ENCODE measurements at regions not wholly inside any gene's neighbourhood (a gene's known extent, or its start where the extent isn't known, plus 50 kb on each side); places are given as distances from the start of the nearest gene placed in this dataset.

DNA sequence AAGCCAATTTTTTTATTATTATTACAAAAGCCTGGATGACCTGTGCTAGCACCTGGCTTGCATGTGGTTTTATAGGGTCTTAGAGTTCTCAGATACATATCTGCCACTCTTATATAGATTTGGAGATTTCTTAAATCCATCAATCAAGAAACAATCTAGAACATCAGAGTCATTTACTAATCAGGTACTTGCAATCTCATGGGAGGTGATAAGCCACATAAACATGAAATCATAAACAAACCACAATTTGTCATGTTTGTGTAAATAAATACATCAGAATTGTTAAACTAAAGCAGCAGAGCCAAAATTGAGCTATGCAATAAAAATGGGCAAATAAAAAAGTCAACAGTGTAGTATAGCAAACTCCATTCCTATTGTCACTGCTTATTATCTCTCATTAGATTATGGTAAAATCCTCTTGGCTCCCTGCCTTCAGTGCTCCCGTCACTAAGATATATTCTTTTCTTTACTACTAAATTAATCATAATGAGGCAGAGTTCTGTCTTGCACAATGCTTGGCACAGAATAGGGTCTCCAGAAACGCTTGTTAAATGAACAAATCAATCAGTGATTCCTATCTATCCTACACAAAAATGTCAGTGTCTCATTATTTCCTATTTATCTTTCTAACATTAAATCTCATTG is 108.7 kb upstream of the TTC29 start:
- no peak for DNase-seq

DNA sequence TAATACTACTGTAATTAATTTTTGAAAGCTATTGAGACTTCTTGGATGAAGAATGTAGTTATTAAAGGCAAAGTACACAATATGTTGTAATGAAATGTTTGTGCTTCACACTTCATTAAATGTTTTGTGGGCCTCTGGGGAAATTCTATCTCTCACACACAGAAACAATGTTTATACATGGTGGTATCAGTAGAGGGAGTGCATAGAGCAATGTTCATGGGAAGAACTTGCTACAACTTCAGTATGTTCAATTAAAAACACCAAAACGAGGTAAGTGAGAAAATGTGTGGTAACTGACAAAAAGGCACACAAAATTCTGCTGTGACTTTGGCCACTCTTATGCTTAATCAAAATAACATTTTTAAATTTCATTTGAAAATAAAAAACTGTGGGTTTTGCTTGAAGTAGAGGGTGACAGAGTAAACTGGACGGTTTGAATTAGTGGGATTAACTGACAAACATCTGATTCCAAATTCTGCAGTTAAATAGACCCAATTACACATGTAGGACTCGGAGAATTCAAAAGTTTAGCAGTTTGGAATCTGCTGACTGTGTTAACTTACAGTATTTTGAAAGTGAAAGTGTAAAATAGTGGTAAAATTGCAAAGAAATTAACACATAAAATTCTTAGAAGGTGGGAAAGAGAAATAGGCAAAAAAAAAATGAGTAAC is 111.4 kb upstream of the TTC29 start:
- no peak for DNase-seq

DNA sequence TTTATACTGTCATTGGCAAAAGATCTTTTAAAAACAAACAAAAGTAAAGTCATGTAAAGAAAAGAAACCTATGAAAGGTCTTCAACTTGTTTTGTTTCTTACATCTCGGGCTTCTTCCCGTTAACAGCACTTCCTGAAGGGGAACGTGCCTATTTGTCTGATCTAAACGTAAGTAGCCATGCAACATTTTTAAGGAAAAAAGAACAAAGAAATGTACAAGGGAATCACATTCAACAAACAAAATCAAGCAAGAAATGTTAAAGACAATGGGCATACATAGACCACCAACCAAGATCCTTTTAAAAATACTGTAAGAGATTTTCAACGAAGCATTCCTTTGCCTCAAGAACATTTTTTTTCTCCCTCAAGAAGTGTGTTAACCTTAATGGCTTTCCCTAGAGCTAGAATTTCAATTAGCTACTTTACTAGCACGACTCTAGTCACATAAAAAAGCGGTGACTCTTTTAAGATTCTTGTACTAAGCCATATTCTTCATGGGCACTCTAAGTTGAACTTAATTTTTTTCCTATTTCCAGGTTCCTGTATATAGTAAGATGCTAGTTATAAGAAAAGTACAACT is 112.0 kb upstream of the TTC29 start:
- DNase-seq = no peak

DNA sequence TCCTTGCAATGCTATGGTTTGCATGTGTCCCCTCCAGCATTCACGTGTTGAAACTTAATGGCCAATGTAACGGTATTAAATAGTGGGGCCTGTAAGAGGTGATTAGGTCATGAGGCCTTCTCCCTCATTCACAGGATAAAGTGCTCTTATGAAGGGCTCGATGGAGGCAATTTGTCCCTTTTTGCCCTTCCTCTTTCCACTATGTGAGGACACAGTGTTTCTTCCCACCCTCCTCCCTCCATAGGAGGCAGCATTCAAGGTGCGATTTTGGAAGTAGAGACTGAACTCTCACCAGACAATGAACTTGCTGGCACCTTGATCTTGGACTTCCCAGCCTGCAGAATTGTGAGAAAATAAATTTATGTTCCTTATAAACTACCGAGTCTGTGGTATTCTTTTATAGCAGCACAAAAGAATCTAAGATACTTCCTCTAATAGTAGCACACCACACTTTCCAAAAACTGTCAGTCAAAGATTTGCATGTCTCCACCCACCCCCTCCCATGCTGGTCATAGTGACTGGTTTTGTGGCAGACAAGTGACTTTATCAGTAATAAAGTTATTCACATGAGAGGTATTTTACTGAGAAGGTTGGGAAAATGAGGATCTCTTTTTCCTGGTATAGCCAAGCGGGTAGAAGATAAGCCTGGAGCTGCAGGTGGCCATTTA is 113.5 kb upstream of the TTC29 start:
- DNase-seq = no peak

DNA sequence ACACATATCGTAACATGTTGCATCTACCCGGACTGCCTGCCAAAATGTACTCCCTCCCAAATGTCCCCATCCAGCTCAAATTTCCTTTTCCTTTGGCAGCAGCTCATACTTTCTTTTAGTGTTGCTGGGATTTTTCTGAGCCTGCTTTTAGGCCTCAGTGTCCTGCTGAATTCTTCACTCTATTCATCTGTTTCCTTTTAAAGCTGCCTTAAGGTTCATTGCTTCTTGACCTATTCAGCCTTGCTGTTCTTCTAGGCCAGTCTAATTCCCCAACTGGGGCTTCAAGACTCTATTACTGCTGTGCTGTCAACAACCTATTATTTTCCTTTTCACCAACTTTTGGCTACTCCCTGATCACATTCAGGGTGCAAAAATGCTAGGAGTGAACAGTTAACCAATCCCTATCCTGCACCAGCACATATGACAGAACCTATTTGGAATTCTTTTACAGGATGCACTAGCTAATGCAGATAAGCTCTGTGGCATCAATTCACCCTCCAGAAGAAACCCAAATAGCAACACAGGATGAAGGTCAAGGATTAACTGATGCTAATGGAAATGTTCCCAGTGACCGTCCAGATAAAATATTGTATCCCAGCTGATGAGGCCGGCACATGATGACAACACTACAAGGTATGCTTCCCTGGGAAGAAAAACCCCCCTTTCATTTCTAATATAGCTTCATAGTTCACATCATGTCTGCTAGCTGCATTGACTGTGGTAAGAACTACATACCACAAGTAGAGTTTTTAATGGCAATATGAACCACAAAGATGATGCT is 114.7 kb upstream of the TTC29 start:
- DNase-seq = no peak

GRCh38 chr4:147064856-147065255 is 119.2 kb upstream of the TTC29 start:
- DNase-seq = no peak

DNA sequence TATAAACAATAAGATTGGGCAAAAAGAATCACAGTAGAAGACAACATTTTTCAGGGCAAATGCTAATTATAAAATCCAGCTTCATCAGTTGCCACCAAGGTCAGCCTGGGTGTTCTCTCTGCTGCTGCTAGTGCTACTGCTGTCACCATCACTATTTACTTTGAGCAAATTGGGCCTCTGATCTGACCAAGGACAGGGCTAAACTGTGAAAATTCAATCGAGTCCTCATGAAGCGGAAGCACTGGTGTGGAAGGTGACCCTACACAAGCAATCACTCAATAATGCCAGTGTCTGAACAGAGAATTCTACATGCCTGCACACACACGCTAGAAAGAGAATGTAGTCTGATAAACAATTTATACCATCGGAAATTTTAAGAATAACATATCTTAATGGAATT is 122.9 kb upstream of the TTC29 start:
- DNase-seq = no peak

DNA sequence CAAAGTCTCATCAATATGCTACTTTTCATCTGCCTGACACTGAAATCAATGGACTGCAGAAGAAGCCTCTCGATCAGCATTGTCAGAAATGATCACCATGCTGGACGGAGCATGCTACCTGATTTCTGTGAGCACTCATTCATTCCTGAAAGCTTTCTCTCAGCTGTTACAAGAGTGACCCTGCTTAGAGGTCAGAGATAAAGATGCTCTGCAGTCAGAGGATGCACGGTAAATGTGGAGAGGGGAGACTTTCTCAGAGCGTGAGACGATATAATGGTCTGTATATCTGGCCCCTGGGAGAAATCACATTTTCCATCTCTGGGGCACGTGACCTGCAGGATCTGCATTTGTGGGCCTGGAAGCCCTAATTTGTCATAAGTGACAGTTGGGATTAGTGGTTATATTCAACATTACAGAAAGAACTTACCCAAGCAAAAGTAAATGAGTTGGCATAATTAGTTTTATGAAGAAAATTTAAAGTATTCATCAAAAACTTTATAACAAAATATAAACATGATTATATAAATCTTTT is 125.6 kb upstream of the TTC29 start:
- DNase-seq = no peak

DNA sequence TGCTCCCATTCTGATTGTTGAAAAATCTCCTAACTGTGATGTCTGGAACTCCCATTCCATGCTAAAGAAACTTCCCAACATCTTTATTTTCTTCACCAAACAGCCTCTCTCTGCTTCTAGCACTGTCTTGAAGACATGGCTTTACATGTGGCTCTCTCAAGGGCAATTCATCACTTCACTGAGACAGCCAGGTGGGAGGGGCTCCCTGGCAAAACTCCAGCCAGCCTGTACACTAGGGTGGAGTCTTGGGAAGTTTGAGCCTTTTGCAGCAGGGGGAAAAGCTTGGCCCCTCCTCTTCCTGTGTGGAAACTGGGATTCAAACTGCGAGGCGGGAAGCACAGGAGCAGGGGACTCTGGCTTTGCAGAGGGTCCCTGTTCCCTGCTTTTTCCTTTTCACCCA is 130.5 kb upstream of the TTC29 start:
- DNase-seq = no peak

DNA sequence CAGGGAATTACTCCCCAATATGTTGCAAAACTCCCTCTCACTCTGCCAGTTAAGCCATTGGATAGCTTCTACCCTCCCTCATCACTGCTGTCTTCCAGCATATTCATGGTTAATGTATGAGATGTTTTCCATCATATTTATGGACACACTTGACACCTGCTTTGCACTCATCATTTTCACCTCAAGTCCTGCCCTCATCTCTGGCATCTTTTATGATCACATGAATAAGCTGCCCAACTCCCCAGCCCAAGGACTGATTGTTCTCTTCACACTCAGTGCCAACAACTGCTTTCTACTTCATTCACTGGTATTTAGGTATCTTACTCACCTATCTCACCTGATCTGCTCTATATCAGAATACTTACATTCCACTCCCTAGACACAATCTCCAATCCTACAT is 131.1 kb upstream of the TTC29 start:
- no peak for DNase-seq

DNA sequence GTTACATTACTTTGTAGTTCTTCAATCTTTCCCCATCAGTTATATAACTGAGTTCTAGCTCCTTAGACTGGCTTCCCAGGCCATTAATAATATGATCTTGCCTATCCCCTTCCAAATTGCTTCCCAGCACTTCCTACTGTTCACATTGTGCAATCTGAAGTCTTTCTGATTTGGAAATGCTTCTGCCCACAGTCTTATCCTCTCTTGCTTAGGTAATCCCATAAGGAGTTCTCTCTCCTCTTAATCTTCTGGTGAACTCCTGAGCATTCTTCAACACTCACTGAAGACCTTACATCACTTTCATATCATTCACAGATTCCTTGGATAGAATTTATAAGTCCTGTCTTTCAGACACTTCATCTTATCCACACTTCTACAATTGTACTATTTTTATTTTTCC is 132.7 kb upstream of the TTC29 start:
- DNase-seq = no peak

- DNase-seq = peak in 8 of 56 donors; percentile 1 to 30 (median 4)
Observed at GRCh38 chr4:147078875-147079658, 133.4 kb upstream of the TTC29 start.

GRCh38 chr4:147084861-147085260 is 139.2 kb upstream of the TTC29 start:
- DNase-seq = no peak

GRCh38 chr4:147085781-147086180 is 140.1 kb upstream of the TTC29 start:
- DNase-seq = no peak

DNA sequence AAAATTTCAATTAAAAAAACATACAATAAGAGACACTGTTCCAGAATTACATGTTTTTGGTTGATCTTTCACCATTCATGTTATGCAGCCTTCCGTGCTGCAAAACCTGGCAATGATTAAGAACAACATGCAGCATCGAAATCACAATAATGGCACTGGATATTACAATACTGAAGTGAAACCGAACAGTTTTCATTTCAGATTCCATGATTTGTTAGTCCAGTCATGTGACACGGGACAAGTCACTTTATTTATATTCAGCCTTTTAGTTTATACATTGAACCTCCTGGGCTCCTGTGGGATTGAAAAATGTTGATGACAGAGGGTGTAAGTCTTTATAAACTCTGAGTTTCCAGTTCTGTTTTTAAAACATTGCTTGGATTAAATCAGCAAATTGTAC is 142.5 kb upstream of the TTC29 start:
- DNase-seq = no peak

DNA sequence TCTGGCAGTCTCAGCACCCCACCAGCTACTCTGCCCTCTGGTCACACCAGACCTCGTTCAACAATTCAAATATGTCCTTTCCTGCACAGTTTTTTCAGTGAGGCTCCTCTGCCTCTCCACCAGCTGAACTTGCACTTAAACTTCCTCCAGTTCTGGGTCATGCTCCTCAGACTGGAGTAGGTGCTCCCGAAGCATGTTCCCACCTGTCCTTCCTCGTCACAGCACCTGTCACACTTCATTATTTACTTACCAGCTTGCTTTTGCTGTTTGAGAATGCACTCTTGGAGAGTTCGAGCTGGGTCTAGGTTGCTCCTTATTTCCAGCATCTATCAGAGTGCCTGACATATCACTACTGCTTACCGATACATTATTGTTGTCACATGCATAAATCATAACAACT is 144.8 kb upstream of the TTC29 start:
- DNase-seq = no peak

GRCh38 chr4:147093206-147093605 is 147.5 kb upstream of the TTC29 start:
- DNase-seq = no peak

DNA sequence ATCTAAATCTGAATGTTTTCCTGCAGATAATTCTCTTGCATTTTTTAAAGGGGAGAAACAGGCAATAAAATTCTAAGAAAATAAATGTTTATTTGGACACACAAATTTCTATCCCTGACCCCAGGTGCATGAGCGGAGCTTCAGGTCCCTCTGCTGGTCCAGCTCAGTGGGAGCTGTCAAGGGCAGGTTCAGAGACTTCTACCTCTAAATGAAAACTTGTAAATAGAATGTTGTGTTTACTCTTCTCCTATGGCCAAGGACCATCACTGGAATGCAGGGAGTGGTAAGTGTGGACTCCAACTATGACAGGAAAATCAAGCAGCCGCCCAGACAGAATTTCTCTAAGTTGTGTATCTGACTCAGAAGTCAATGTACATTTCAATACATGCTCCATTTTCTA is 148.6 kb upstream of the TTC29 start:
- DNase-seq = no peak

DNA sequence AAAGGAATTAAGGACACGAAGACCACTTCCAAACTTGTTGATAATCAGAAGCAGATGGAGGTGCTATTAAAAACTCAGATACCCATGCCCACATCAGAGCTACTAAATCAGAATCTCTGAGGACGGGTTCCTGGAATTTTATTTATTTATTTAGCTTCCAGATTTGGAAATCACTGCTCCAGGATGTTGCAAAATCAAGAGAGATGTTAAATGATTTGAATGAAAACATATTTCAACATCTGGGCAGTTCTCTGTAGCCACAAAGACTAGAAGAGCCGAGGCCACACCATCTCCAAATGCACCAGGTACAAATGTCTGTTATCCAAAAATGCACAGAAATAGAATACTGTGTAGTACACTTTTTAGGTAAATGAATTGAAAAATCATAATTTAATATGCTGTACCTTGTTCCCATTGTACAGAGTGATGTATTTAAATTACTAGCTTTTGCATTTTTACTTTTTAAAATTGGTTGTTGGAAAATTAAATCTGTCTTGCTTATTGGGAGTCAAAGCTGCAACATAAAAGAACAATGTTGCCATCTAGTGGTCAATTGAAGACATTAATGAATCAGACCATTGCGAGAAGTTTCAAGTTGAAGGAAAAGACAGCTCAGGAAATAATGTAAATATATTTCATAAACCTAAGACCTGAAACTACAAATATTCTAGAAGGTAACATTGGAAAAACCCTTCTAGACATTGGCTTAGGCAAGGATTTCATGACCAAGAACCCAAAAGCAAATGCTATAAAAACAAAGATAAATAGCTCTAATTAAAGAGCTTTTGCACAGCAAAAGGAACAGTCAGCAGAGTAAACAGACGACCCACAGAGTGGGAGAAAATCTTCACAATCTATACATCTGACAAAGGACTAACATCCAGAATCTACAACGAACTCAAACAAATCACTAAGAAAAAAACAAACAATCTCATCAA is 151.3 kb upstream of the TTC29 start:
- peak in 1 of 56 donors; percentile 21 for DNase-seq

Measured in amygdala (tissue), 56 donors.